Fibroblast of skin of right quadriceps (primary cell): ENCODE measurements at regions not wholly inside any gene's neighbourhood (a gene's known extent, or its start where the extent isn't known, plus 50 kb on each side); places are given as distances from the start of the nearest gene placed in this dataset.

ENCODE experiments used
- DNase-seq: peaks from one replicate; pipeline ENCODE4 v3.0.0-alpha.2; 2013

DNA sequence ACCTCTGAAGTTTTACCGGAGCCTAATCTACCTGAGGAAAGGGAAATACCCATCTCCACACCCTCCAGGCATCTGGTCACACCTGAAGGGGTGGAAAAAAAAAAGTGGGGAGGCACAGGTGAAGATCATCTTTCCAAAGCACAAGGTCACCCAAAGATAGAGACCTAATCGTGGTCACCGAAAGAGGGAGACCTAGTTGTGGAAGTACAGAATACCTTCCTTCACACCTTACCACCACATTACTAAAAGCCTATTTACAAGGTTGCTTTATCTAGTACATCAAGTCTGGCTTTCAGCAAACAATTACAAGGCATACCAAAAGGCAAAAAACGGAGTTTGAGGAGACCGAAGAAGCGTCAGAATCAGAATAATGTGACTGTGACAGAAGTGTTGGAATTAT, 110.0 kb upstream of the ARPP21 start:
- no peak for DNase-seq

GRCh38 chr3:35537265-35537664, 102.1 kb upstream of the ARPP21 start:
- DNase-seq: peak; percentile 26

DNA sequence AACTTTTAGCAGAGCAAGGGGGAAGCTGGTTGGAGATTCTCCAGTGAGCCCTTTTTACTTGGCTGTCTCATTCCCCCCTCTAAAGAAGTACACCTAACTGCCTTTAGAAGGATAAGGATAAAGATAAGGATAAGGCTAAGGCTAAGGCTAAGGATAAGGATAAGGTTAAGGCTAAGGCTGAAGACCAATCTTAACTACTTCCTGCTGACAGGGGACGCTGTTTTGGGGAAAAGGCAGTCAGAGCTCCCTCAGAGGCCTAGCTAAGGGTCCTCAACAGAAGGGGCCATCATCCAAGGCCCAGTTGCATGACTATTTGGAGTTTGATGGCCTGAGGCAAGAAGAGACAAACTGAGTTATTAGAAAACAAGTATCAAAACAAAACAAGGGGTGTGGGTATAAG, 94.3 kb upstream of the ARPP21 start:
- DNase-seq: no peak

GRCh38 chr3:35549690-35550089, 89.6 kb upstream of the ARPP21 start:
- DNase-seq: no peak

GRCh38 chr3:35562141-35562540, 77.2 kb upstream of the ARPP21 start:
- DNase-seq: no peak

DNA sequence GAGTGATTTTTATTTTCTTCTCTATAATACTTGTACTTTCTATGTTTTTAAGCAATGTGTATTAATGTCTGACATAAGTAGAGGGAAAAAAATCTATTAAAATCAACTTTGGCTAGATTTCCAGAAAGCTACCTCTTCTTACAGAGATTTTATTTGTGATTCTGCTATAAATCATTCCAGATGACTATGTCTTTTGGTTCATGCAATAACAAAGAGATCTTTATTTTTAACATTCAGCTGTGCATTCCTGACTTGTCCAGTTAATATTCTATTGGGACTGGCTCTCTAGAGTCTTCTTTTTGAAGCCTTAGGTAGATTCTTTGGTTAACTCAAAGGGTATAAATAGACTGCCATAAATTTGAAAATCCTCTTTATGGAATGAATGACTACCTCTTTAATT, 74.3 kb upstream of the ARPP21 start:
- DNase-seq: no peak
